Right lobe of liver (tissue), 6 donors: ENCODE measurements at regions not wholly inside any gene's neighbourhood (a gene's known extent, or its start where the extent isn't known, plus 50 kb on each side); places are given as distances from the start of the nearest gene placed in this dataset.

ENCODE experiments used
- ATAC-seq, 4 donors: fragments of 200-7000 bp; cut with Tn5 transposase; one replicate each; pipeline ENCODE4 v1.9.1; 2020; ENCODE audit warnings: mild to moderate bottlenecking in 4 of 4, moderate library complexity in 4 of 4
- DNase-seq, 3 donors: peaks; one replicate each; pipeline ENCODE4 v3.0.0-alpha.2; 2020
- H3K27ac ChIP-seq, 3 donors: fragments of 200-600 bp; one replicate each; pipeline ENCODE4 v1.8.0; 2022
- H3K27me3 ChIP-seq, 2 donors: fragments of 200-600 bp; one replicate each; pipeline ENCODE4 v1.8.0; 2022
- H3K36me3 ChIP-seq, 4 donors: fragments of 200-600 bp; sonication (generic) in 1 of 4; one replicate each; pipeline versions ENCODE4 v1.5.1 to v1.8.0; 2017 to 2022; ENCODE audit warnings: control low read depth in 1 of 4
- H3K4me1 ChIP-seq, 4 donors: fragments of 200-600 bp; sonication (generic) in 1 of 4; one replicate each; pipeline versions ENCODE4 v1.5.1 to v1.8.0; 2017 to 2022; ENCODE audit warnings: control low read depth in 1 of 4
- H3K4me3 ChIP-seq, 3 donors: fragments of 200-600 bp; one replicate each; pipeline ENCODE4 v1.8.0; 2022
- H3K9me3 ChIP-seq, 4 donors: fragments of 200-600 bp; sonication (generic) in 1 of 4; one replicate each; pipeline versions ENCODE4 v1.5.1 to v1.8.0; 2017 to 2022; ENCODE audit warnings: control low read depth in 1 of 4
- CTCF ChIP-seq, 4 donors: fragments of 200-600 bp in 3 of 4; fragments of 450-650 bp in 1 of 4; IDR thresholded peaks; one replicate each; pipeline versions ENCODE4 v1.5.1 to v1.8.0; 2016 to 2022; ENCODE audit warnings: antibody characterized with exemption in 4 of 4, mild to moderate bottlenecking in 2 of 4
- POLR2A ChIP-seq: fragments of 450-650 bp; IDR thresholded peaks from one replicate; pipeline ENCODE4 v1.6.1; 2017; ENCODE audit warnings: antibody characterized with exemption, mild to moderate bottlenecking
- WGBS: methylation state at CpG from one replicate; pipeline ENCODE4 v1.1.6; 2018; ENCODE audit warnings: low coverage, low lambda C conversion rate; ENCODE audit not compliant: insufficient coverage; ENCODE audit errors: missing lambda C conversion rate; 5-methylcytosine and 5-hydroxymethylcytosine counted together
- intact Hi-C, 2 donors: fragments of 100-400 bp; cut with DNase I; formaldehyde crosslinking; loops; one replicate each; pipeline versions ENCODE4 v1.11.2 to v1.14.1; 2022
- donor health status: DM: no; HTN: yes; CAD: no.
- donor health status: DM: no; HTN: no; CAD: no.
- donor health status: DM: no; HTN: no; CAD: no.
- donor health status: DM: no; HTN: yes; CAD: no.
- donor health status: DM: no; HTN: yes; CAD: no.

GRCh38 chrY:12605426-12605825, 95.6 kb upstream of the USP9Y start:
- H3K4me1 ChIP-seq = no peaks in the 10 kb centered on the region
- H3K4me3 ChIP-seq = no peak overlapping the region
- H3K27me3 ChIP-seq = no peaks in the 10 kb centered on the region
- intact Hi-C loops = no loop called here
- peak in 1 of 3 donors; percentile 45 for DNase-seq
- H3K27ac ChIP-seq = no peak overlapping the region
- WGBS = no CpG with 5 or more reads among the region's 2 CpGs
- H3K36me3 ChIP-seq = no peaks in the 10 kb centered on the region
- no peak for TF ChIP-seq CTCF (IDR thresholded peaks at IDR 0.05)
- TF ChIP-seq POLR2A = no peak
- ATAC-seq = no peak
- no peaks in the 10 kb centered on the region for H3K9me3 ChIP-seq

- no peak for DNase-seq
- WGBS = no CpG with 5 or more reads among the region's 2 CpGs
- no peaks in the 10 kb centered on the region for H3K4me1 ChIP-seq
- intact Hi-C loops = no loop called here
- no peak overlapping the region for H3K27ac ChIP-seq
- TF ChIP-seq CTCF (IDR thresholded peaks at IDR 0.05) (no peak), POLR2A (no peak)
- no peak overlapping the region for H3K4me3 ChIP-seq
- ATAC-seq = no peak
- H3K9me3 ChIP-seq = no peaks in the 10 kb centered on the region
- no peaks in the 10 kb centered on the region for H3K27me3 ChIP-seq
- no peaks in the 10 kb centered on the region for H3K36me3 ChIP-seq
These were observed 90.2 kb upstream of the USP9Y start for GRCh38 chrY:12610861-12611260.

GRCh38 chrY:12615733-12616446, 85.1 kb upstream of the USP9Y start:
- DNase-seq (no peak), ATAC-seq (no peak)
- Histone ChIP-seq H3K4me1 (no peaks in the 10 kb centered on the region), H3K36me3 (no peaks in the 10 kb centered on the region), H3K27me3 (no peaks in the 10 kb centered on the region), H3K27ac (no peak overlapping the region), H3K9me3 (no peaks in the 10 kb centered on the region), H3K4me3 (no peak overlapping the region)
- no peak for TF ChIP-seq CTCF (IDR thresholded peaks at IDR 0.05)
- TF ChIP-seq POLR2A = no peak
- intact Hi-C loops = no loop called here

GRCh38 chrY:12621454-12622081, 79.5 kb upstream of the USP9Y start:
- no CpG with 5 or more reads among the region's 16 CpGs for WGBS
- no peaks in the 10 kb centered on the region for H3K4me1 ChIP-seq
- ATAC-seq (peak in 1 of 4 donors; percentile 78), DNase-seq (peak in 1 of 3 donors; percentile 46)
- H3K9me3 ChIP-seq = no peaks in the 10 kb centered on the region
- no peaks in the 10 kb centered on the region for H3K36me3 ChIP-seq
- H3K27me3 ChIP-seq = no peaks in the 10 kb centered on the region
- intact Hi-C loops = no loop called here
- H3K27ac ChIP-seq = no peak overlapping the region
- no peak for TF ChIP-seq POLR2A
- no peak for TF ChIP-seq CTCF (IDR thresholded peaks at IDR 0.05)
- no peak overlapping the region for H3K4me3 ChIP-seq
